ENCODE measurements at regions not wholly inside any gene's neighbourhood (a gene's known extent, or its start where the extent isn't known, plus 50 kb on each side); places are given as distances from the start of the nearest gene placed in this dataset.

- DNase-seq = no peak
Measured at GRCh38 chr12:66859751-66860440, 181.0 kb upstream of the GRIP1 start.

- DNase-seq = peak; percentile 47 to 74
Measured at GRCh38 chr12:66860752-66861750, 182.2 kb upstream of the GRIP1 start.

GRCh38 chr12:66862356-66862985 lies 183.6 kb upstream of the GRIP1 start:
- DNase-seq = no peak

GRCh38 chr12:66863276-66863675 lies 184.4 kb upstream of the GRIP1 start:
- DNase-seq = no peak

- no peak for DNase-seq
Measured at GRCh38 chr12:66877925-66878324, 199.0 kb upstream of the GRIP1 start.

GRCh38 chr12:66879409-66879808 lies 200.5 kb upstream of the GRIP1 start:
- DNase-seq = no peak

GRCh38 chr12:66881386-66881785 lies 202.5 kb upstream of the GRIP1 start:
- no peak for DNase-seq

GRCh38 chr12:66884091-66884490 lies 205.2 kb upstream of the GRIP1 start:
- no peak for DNase-seq

GRCh38 chr12:66885115-66885875 lies 206.4 kb upstream of the GRIP1 start:
- no peak for DNase-seq

- DNase-seq = no peak
Measured at GRCh38 chr12:66896797-66897196, 217.9 kb upstream of the GRIP1 start.

- DNase-seq = no peak
Measured at GRCh38 chr12:66898700-66899469, 220.0 kb upstream of the GRIP1 start.

- DNase-seq = no peak
Measured at GRCh38 chr12:66899588-66899987, 220.7 kb upstream of the GRIP1 start.

- peak in 1 of 2 experiments; percentile 27 for DNase-seq
Measured at GRCh38 chr12:66900616-66901015, 221.7 kb upstream of the GRIP1 start.

GRCh38 chr12:66901138-66901932 lies 222.5 kb upstream of the GRIP1 start:
- no peak for DNase-seq

- no peak for DNase-seq
Measured at GRCh38 chr12:66902020-66902419, 223.1 kb upstream of the GRIP1 start.

- peak in 1 of 2 experiments; percentile 7 for DNase-seq
Measured at GRCh38 chr12:66903782-66904396, 225.0 kb upstream of the GRIP1 start.

- no peak for DNase-seq
Measured at GRCh38 chr12:66905201-66905600, 226.3 kb upstream of the GRIP1 start.

GRCh38 chr12:66910366-66910974 lies 231.6 kb upstream of the GRIP1 start:
- DNase-seq = no peak

- DNase-seq = peak in 1 of 2 experiments; percentile 8
Measured at GRCh38 chr12:66915306-66915904, 236.5 kb upstream of the GRIP1 start.

GRCh38 chr12:66916189-66916588 lies 237.3 kb upstream of the GRIP1 start:
- DNase-seq = no peak

All from NCI-H446 (cell line).